Endothelial cell of umbilical vein (primary cell): ENCODE measurements at regions not wholly inside any gene's neighbourhood (a gene's known extent, or its start where the extent isn't known, plus 50 kb on each side); places are given as distances from the start of the nearest gene placed in this dataset.

ENCODE experiments used
- BruUV-seq: library from RNA; stranded (reverse); fragments of 400-500 nt; replicated peaks from 2 replicates; lab custom pipeline; 2021; lab: Mats Ljungman, UMichigan
- CTCF ChIA-PET: fragments of 300-600, 350-600 bp; sonication (Branson Sonifier 250); formaldehyde crosslinking; loops from one replicate; lab custom pipeline; 2021; ENCODE audit warnings: antibody characterized with exemption, inconsistent platforms; lab: Charles Lee
- POLR2A ChIA-PET: fragments of 300-600, 350-600 bp; sonication (Branson Sonifier 250); formaldehyde crosslinking; loops from one replicate; lab custom pipeline; 2021; ENCODE audit warnings: antibody characterized with exemption, inconsistent platforms; lab: Charles Lee
- DNase-seq: peaks from one replicate; pipeline ENCODE4 v3.0.0-alpha.2; 2011; ENCODE audit warnings: low read depth, low spot score
- FAIRE-seq: peaks from 2 replicates; lab custom pipeline; 2011; peaks lifted over from hg19 to GRCh38; lab: Jason Lieb, UNC
- H2AFZ ChIP-seq: 2 replicates; pipeline ENCODE4 v1.6.0; 2012; ENCODE audit warnings: low read depth, low read length, control low read depth, inconsistent platforms
- H3K27ac ChIP-seq: 2 replicates; pipeline ENCODE4 v1.5.1; 2011; ENCODE audit warnings: low read depth, mild to moderate bottlenecking, control low read depth, low read length, moderate library complexity; ENCODE audit not compliant: insufficient read depth
- H3K27me3 ChIP-seq, 2 experiments: 2 replicates each; pipeline versions ENCODE4 v1.6.0 to v1.6.1; 2011; ENCODE audit warnings: low read length in 2 of 2, mixed read lengths in 1 of 2; ENCODE audit not compliant: control insufficient read depth in 2 of 2, insufficient read depth in 2 of 2
- H3K36me3 ChIP-seq, 2 experiments: 2 replicates in 1 of 2; 3 replicates in 1 of 2; pipeline ENCODE4 v1.5.1; 2011; ENCODE audit warnings: low read length in 2 of 2, mild to moderate bottlenecking in 1 of 2, moderate library complexity in 1 of 2; ENCODE audit not compliant: control insufficient read depth in 2 of 2, insufficient read depth in 2 of 2; ENCODE audit errors: extremely low read depth in 1 of 2
- H3K4me1 ChIP-seq: 3 replicates; pipeline ENCODE4 v1.5.1; 2011; ENCODE audit warnings: mild to moderate bottlenecking, low read length; ENCODE audit not compliant: control insufficient read depth, insufficient read depth; ENCODE audit errors: extremely low read depth
- H3K4me2 ChIP-seq: 2 replicates; pipeline ENCODE4 v1.6.1; 2011; ENCODE audit warnings: low read length, control low read depth, mixed read lengths; ENCODE audit not compliant: insufficient read depth
- H3K4me3 ChIP-seq, 3 experiments: fragments of 200-600 bp in 1 of 3; sonication (generic), shearing (Covaris generic) in 1 of 3; replicated peaks in 1 of 3; 2 replicates each; pipeline ENCODE4 v1.5.1; 2011 to 2016; ENCODE audit warnings: control low read depth in 3 of 3, low read length in 3 of 3, mild to moderate bottlenecking in 2 of 3, inconsistent platforms in 1 of 3, low read depth in 1 of 3, moderate library complexity in 1 of 3; ENCODE audit not compliant: insufficient read depth in 1 of 3
- H3K79me2 ChIP-seq: 2 replicates; pipeline ENCODE4 v1.6.0; 2012; ENCODE audit warnings: low read length, inconsistent platforms; ENCODE audit not compliant: control insufficient read depth, insufficient read depth
- H3K9ac ChIP-seq: replicated peaks from 2 replicates; pipeline ENCODE3; 2011; ENCODE audit warnings: low read length, control low read depth; ENCODE audit not compliant: insufficient read depth; ENCODE audit errors: extremely low read depth
- H3K9me1 ChIP-seq: replicated peaks from 3 replicates; pipeline ENCODE4 v1.6.0; 2011; ENCODE audit warnings: mild to moderate bottlenecking, low read length; ENCODE audit not compliant: control insufficient read depth, insufficient read depth; ENCODE audit errors: extremely low read depth
- H3K9me3 ChIP-seq: replicated peaks from 2 replicates; pipeline ENCODE4 v1.5.1; 2012; ENCODE audit warnings: low read length, inconsistent platforms; ENCODE audit not compliant: control insufficient read depth, insufficient read depth
- H4K20me1 ChIP-seq: replicated peaks from 2 replicates; pipeline ENCODE3; 2011; ENCODE audit warnings: mild to moderate bottlenecking, low read length; ENCODE audit not compliant: control insufficient read depth, insufficient read depth; ENCODE audit errors: extremely low read depth
- CTCF ChIP-seq, 2 donors: IDR thresholded peaks; 1 replicate in 1 of 2; 2 replicates in 1 of 2; pipeline ENCODE4 v1.5.1; 2011; ENCODE audit warnings: low read length in 2 of 2, mild to moderate bottlenecking in 2 of 2, moderate library complexity in 2 of 2, control low read depth in 1 of 2, inconsistent platforms in 1 of 2, low read depth in 1 of 2; ENCODE audit not compliant: insufficient read depth in 1 of 2; ENCODE audit errors: extremely low read depth in 1 of 2
- EZH2 ChIP-seq: IDR thresholded peaks from 2 replicates; pipeline ENCODE4 v1.6.1; 2012; ENCODE audit warnings: borderline replicate concordance, low read depth, mild to moderate bottlenecking, moderate library complexity, low read length, inconsistent platforms; ENCODE audit not compliant: severe bottlenecking
- FOS ChIP-seq: IDR thresholded peaks from 2 replicates; pipeline ENCODE4 v1.6.1; 2011; ENCODE audit warnings: mild to moderate bottlenecking, low read length, moderate library complexity, borderline replicate concordance; ENCODE audit not compliant: insufficient read depth
- GATA2 ChIP-seq: IDR thresholded peaks from 2 replicates; pipeline ENCODE4 v1.7.0; 2011; ENCODE audit warnings: low read depth, mild to moderate bottlenecking, moderate library complexity, mixed read lengths, low read length; ENCODE audit not compliant: insufficient read length, insufficient read depth
- JUN ChIP-seq: IDR thresholded peaks from 2 replicates; pipeline ENCODE4 v1.6.1; 2011; ENCODE audit warnings: borderline replicate concordance, low read depth; ENCODE audit not compliant: insufficient read length, insufficient read depth
- MAX ChIP-seq: IDR thresholded peaks from 2 replicates; pipeline ENCODE4 v1.6.1; 2011; ENCODE audit not compliant: insufficient read depth, insufficient read length
- MYC ChIP-seq: IDR thresholded peaks from one replicate; pipeline ENCODE4 v1.6.1; 2011; ENCODE audit warnings: mild to moderate bottlenecking, low read depth, low read length
- POLR2A ChIP-seq: IDR thresholded peaks from 2 replicates; pipeline ENCODE4 v1.6.1; 2012; ENCODE audit warnings: low read depth, mild to moderate bottlenecking, control low read depth, low read length
- POLR2AphosphoS5 ChIP-seq: IDR thresholded peaks from 2 replicates; pipeline ENCODE4 v1.6.1; 2012; ENCODE audit warnings: low read depth, mild to moderate bottlenecking, control low read depth, low read length, moderate library complexity; ENCODE audit not compliant: insufficient read depth
- dilution Hi-C: fragments of 300-500 bp; cut with MboI; formaldehyde crosslinking; loops from one replicate; pipeline ENCODE4 v1.15.0; 2019; ENCODE audit warnings: low sequenced_read_pairs; ENCODE audit not compliant: extremely low pct_ligation_motif_present
- intact Hi-C: fragments of 100-400 bp; cut with micrococcal nuclease; formaldehyde crosslinking; loops from one replicate; pipeline ENCODE4 v1.10.0; 2022

- no TSS peak for BruUV-seq
- FAIRE-seq = no peak
- POLR2A ChIA-PET = no interaction called here
- Histone ChIP-seq H3K79me2 (no peaks in the 10 kb centered on the region), H3K9me3 (no peaks in the 10 kb centered on the region), H2AFZ (no peak overlapping the region), H4K20me1 (no peaks in the 10 kb centered on the region), H3K27ac (no peak overlapping the region), H3K4me1 (no peaks in the 10 kb centered on the region), H3K4me2 (no peak overlapping the region), H3K9ac (no peak overlapping the region), H3K9me1 (no peaks in the 10 kb centered on the region), H3K4me3 (no peak overlapping the region), H3K36me3 (no peaks in the 10 kb centered on the region), H3K27me3 (peaks cover 0 to 8% of the 10 kb centered on the region in 2 experiments)
- DNase-seq = no peak
- intact Hi-C loops = no loop called here
- CTCF ChIA-PET = no interaction called here
- TF ChIP-seq CTCF (IDR thresholded peaks at IDR 0.05; ENCODE audit: extremely low read depth in 1 of 2, insufficient read depth in 1 of 2, low read depth in 1 of 2, low read length in 2 of 2) = no peak
- dilution Hi-C loops = no loop called here
Observed at GRCh38 chr12:116646901-116647300, 87.7 kb downstream of the MAP1LC3B2 start.

GRCh38 chr12:116644806-116645205 is 85.6 kb downstream of the MAP1LC3B2 start:
- H3K9me1 ChIP-seq = no peaks in the 10 kb centered on the region
- H3K79me2 ChIP-seq = no peaks in the 10 kb centered on the region
- H3K9ac ChIP-seq = no peak overlapping the region
- no peak for FAIRE-seq
- ChIA-PET CTCF (no interaction called here), POLR2A (no interaction called here)
- no peaks in the 10 kb centered on the region for H3K36me3 ChIP-seq
- intact Hi-C loops = no loop called here
- BruUV-seq = no TSS peak
- no peaks in the 10 kb centered on the region for H4K20me1 ChIP-seq
- dilution Hi-C loops = no loop called here
- TF ChIP-seq MYC (no peak), GATA2 (no peak), POLR2AphosphoS5 (no peak), EZH2 (no peak), CTCF (IDR thresholded peaks at IDR 0.05; ENCODE audit: extremely low read depth in 1 of 2, insufficient read depth in 1 of 2, low read depth in 1 of 2, low read length in 2 of 2) (no peak), FOS (no peak), JUN (no peak), MAX (no peak), POLR2A (no peak)
- peaks cover 0 to 7% of the 10 kb centered on the region in 2 experiments for H3K27me3 ChIP-seq
- no peak overlapping the region for H3K4me2 ChIP-seq
- H3K4me3 ChIP-seq = no peak overlapping the region
- DNase-seq = no peak
- no peaks in the 10 kb centered on the region for H3K4me1 ChIP-seq
- H3K9me3 ChIP-seq = no peaks in the 10 kb centered on the region
- no peak overlapping the region for H2AFZ ChIP-seq
- no peak overlapping the region for H3K27ac ChIP-seq
